Coronary artery (tissue), 2 donors: ENCODE measurements at regions not wholly inside any gene's neighbourhood (a gene's known extent, or its start where the extent isn't known, plus 50 kb on each side); places are given as distances from the start of the nearest gene placed in this dataset.

Source experiments
- DNase-seq: peaks from one replicate; pipeline ENCODE4 v3.0.0-alpha.2; 2017; ENCODE audit warnings: low spot score
- H3K27ac ChIP-seq, 2 donors: fragments of 200-600 bp; sonication (generic); one replicate each; pipeline ENCODE4 v1.5.1; 2016 to 2019
- H3K4me3 ChIP-seq: fragments of 200-600 bp; sonication (generic); 2 replicates; pipeline ENCODE4 v1.5.1; 2016; ENCODE audit warnings: mild to moderate bottlenecking, moderate library complexity
- CTCF ChIP-seq: fragments of 200-600 bp; sonication (generic); IDR thresholded peaks from one replicate; pipeline ENCODE4 v1.5.1; 2019; ENCODE audit warnings: antibody characterized with exemption

- H3K27ac ChIP-seq: no peak overlapping the region
- TF ChIP-seq CTCF: no peak
- no peak overlapping the region for H3K4me3 ChIP-seq
- DNase-seq: no peak
Observed at GRCh38 chr13:74084375-74084935, 49.7 kb downstream of the KLF12 start.

- no peak for TF ChIP-seq CTCF
- Histone ChIP-seq H3K27ac (no peak overlapping the region), H3K4me3 (no peak overlapping the region)
- no peak for DNase-seq
Observed at GRCh38 chr13:74082741-74083160, 51.5 kb downstream of the KLF12 start.

- Histone ChIP-seq H3K4me3 (no peak overlapping the region), H3K27ac (no peak overlapping the region)
- TF ChIP-seq CTCF: no peak
- DNase-seq: no peak
Observed at GRCh38 chr13:74080762-74081161, 53.4 kb downstream of the KLF12 start.

- DNase-seq: no peak
- H3K4me3 ChIP-seq: no peak overlapping the region
Observed at GRCh38 chr13:74077792-74078191, 56.4 kb downstream of the KLF12 start.

GRCh38 chr13:74077375-74077774, 56.8 kb downstream of the KLF12 start:
- no peak overlapping the region for H3K27ac ChIP-seq
- no peak for TF ChIP-seq CTCF
- H3K4me3 ChIP-seq: no peak overlapping the region
- no peak for DNase-seq

More at GRCh38 chr13:74077792-74078191, 56.4 kb downstream of the KLF12 start:
- no peak for TF ChIP-seq CTCF
- no peak overlapping the region for H3K27ac ChIP-seq

GRCh38 chr13:74074723-74075122, 59.5 kb downstream of the KLF12 start:
- DNase-seq: no peak
- Histone ChIP-seq H3K27ac (no peak overlapping the region), H3K4me3 (no peak overlapping the region)
- no peak for TF ChIP-seq CTCF

- TF ChIP-seq CTCF: no peak
- Histone ChIP-seq H3K4me3 (no peak overlapping the region), H3K27ac (no peak overlapping the region)
- DNase-seq: no peak
Observed at GRCh38 chr13:74073274-74073673, 60.9 kb downstream of the KLF12 start.
